ENCODE measurements at regions not wholly inside any gene's neighbourhood (a gene's known extent, or its start where the extent isn't known, plus 50 kb on each side); places are given as distances from the start of the nearest gene placed in this dataset.
"Not testable (repeated sequence)": the region's sequence is repeated elsewhere in the genome, so short reads cannot be mapped to it uniquely, and the experiment has no call there.

DNA sequence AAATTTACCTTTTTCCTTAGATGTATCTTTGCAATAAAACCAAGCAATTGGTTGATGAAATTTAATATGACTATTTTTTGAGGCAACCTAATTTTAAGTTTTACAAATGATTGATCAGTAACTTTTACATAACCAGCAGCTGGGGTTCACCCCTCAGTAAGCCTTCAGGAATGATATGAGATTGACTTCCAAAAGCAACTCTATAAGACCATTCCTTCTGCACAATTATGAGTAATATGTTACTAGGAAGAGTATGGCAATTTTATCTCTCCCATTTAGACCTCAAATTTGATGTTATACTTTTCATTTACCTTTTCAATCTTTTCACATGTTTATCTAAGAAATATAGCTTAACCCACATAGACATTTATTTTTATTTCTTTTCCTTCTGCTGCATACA, 1546.3 kb downstream of the HACE1 start:
- no peak overlapping the region for H3K4me3 ChIP-seq
- H3K27ac ChIP-seq (ENCODE audit: low read depth in 1 of 2, low read length in 1 of 2) = no peak overlapping the region
- H3K9me3 ChIP-seq (ENCODE audit: control insufficient read depth in 4 of 4, insufficient read depth in 3 of 4, low read length in 3 of 4) = peaks cover 0 to 9% (median 0%) of the 10 kb centered on the region in 4 donors
- H3K27me3 ChIP-seq (ENCODE audit: control insufficient read depth in 3 of 3, insufficient read depth in 3 of 3, low read length in 2 of 3) = no peaks in the 10 kb centered on the region
- H3K36me3 ChIP-seq (ENCODE audit: control insufficient read depth in 4 of 4, insufficient read depth in 4 of 4, low read length in 4 of 4) = no peaks in the 10 kb centered on the region
- H3K4me1 ChIP-seq (ENCODE audit: control insufficient read depth in 5 of 5, insufficient read depth in 5 of 5, low read length in 5 of 5) = no peaks in the 10 kb centered on the region
- ATAC-seq (ENCODE audit: insufficient read depth, low FRiP score) (no peak), DNase-seq (no peak)
- TF ChIP-seq, protein P1, sequence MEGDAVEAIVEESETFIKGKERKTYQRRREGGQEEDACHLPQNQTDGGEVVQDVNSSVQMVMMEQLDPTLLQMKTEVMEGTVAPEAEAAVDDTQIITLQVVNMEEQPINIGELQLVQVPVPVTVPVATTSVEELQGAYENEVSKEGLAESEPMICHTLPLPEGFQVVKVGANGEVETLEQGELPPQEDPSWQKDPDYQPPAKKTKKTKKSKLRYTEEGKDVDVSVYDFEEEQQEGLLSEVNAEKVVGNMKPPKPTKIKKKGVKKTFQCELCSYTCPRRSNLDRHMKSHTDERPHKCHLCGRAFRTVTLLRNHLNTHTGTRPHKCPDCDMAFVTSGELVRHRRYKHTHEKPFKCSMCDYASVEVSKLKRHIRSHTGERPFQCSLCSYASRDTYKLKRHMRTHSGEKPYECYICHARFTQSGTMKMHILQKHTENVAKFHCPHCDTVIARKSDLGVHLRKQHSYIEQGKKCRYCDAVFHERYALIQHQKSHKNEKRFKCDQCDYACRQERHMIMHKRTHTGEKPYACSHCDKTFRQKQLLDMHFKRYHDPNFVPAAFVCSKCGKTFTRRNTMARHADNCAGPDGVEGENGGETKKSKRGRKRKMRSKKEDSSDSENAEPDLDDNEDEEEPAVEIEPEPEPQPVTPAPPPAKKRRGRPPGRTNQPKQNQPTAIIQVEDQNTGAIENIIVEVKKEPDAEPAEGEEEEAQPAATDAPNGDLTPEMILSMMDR (IDR thresholded peaks at IDR 0.05; ENCODE audit: control extremely low read depth, extremely low read depth) = no peak
- no peak overlapping the region for H3K9ac ChIP-seq (ENCODE audit: insufficient read depth in 1 of 2, low read length in 2 of 2)

DNA sequence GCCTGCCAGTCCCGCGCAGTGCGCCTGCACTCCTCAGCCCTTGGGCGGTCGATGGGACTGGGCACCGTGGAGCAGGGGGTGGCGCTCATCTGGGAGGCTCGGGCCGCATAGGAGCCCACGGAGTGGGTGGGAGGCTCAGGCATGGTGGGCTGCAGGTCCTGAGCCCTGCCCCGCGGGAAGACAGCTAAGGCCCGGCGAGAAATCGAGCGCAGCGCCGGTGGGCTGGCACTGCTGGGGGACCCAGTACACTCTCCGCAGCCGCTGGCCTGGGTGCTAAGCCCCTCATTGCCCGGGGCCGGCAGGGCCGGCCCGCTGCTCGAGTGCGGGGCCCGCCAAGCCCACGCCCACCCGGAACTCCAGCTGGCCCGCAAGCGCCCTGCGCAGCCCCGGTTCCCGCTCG, 1565.3 kb downstream of the HACE1 start:
- H3K27me3 ChIP-seq (ENCODE audit: control insufficient read depth in 3 of 3, insufficient read depth in 3 of 3, low read length in 2 of 3); DNase-seq; H3K9me3 ChIP-seq (ENCODE audit: control insufficient read depth in 4 of 4, insufficient read depth in 3 of 4, low read length in 3 of 4); H3K36me3 ChIP-seq (ENCODE audit: control insufficient read depth in 4 of 4, insufficient read depth in 4 of 4, low read length in 4 of 4); ATAC-seq (ENCODE audit: insufficient read depth, low FRiP score); H3K27ac ChIP-seq (ENCODE audit: low read depth in 1 of 2, low read length in 1 of 2); H3K4me3 ChIP-seq; H3K4me1 ChIP-seq (ENCODE audit: control insufficient read depth in 5 of 5, insufficient read depth in 5 of 5, low read length in 5 of 5); H3K9ac ChIP-seq (ENCODE audit: insufficient read depth in 1 of 2, low read length in 2 of 2): not testable (repeated sequence)
- 97% methylated on average over 35 of the region's 35 CpGs; no CpG with 5 or more reads in 1 of the 2 donors for WGBS, 2 donors

DNA sequence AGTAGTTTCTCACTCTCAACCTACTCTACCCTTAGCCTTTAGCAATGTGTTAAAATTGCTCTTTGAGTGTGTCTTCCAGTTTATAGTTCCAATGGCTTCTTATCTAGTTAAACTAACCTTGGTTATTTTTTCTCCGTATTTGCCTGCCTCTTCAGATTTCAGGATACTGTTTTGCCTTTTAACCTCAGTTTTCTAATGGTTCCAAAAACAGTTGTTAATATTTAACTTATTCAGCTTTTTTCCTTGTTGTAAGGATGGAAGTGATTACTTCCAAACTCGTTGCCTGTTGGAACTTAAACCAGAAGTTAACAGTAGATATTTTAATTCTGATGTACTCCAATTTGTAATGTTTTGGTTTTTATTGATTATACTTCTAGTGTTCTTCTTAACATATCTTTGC, 1574.9 kb downstream of the HACE1 start:
- Histone ChIP-seq H3K4me3 (no peak overlapping the region), H3K27me3 (ENCODE audit: control insufficient read depth in 3 of 3, insufficient read depth in 3 of 3, low read length in 2 of 3) (no peaks in the 10 kb centered on the region), H3K36me3 (ENCODE audit: control insufficient read depth in 4 of 4, insufficient read depth in 4 of 4, low read length in 4 of 4) (no peaks in the 10 kb centered on the region), H3K9ac (ENCODE audit: insufficient read depth in 1 of 2, low read length in 2 of 2) (no peak overlapping the region), H3K27ac (ENCODE audit: low read depth in 1 of 2, low read length in 1 of 2) (no peak overlapping the region), H3K4me1 (ENCODE audit: control insufficient read depth in 5 of 5, insufficient read depth in 5 of 5, low read length in 5 of 5) (no peaks in the 10 kb centered on the region), H3K9me3 (ENCODE audit: control insufficient read depth in 4 of 4, insufficient read depth in 3 of 4, low read length in 3 of 4) (no peaks in the 10 kb centered on the region)
- TF ChIP-seq, protein P1 (IDR thresholded peaks at IDR 0.05; ENCODE audit: control extremely low read depth, extremely low read depth) = no peak
- DNase-seq = no peak
- 33 to 58% methylated on average over 2 of the region's 2 CpGs for WGBS, 2 donors
- ATAC-seq (ENCODE audit: insufficient read depth, low FRiP score) = no peak

DNA sequence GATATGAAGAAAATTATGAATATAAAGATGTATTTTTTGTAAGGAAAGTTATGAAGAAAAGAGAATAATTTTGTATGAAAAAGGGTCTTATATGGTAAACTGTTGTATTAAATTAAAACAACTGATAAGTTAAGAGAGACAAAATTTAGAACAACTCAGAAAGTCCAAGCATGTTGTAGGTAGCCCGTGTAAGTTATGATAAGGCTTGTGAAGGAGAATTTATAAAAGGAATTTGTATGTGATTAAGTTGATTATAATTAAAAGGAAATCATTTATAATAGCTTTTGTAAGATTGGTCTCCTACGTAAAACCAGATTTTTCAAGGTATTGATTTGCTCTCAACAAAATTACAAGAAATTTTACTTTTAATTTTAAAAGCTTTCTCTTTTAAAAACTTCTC, 1579.3 kb downstream of the HACE1 start:
- no peaks in the 10 kb centered on the region for H3K4me1 ChIP-seq (ENCODE audit: control insufficient read depth in 5 of 5, insufficient read depth in 5 of 5, low read length in 5 of 5)
- WGBS, 2 donors = 83 to 93% methylated on average over 2 of the region's 2 CpGs
- H3K9ac ChIP-seq (ENCODE audit: insufficient read depth in 1 of 2, low read length in 2 of 2) = no peak overlapping the region
- H3K27ac ChIP-seq (ENCODE audit: low read depth in 1 of 2, low read length in 1 of 2) = no peak overlapping the region
- no peaks in the 10 kb centered on the region for H3K27me3 ChIP-seq (ENCODE audit: control insufficient read depth in 3 of 3, insufficient read depth in 3 of 3, low read length in 2 of 3)
- no peak for DNase-seq
- H3K4me3 ChIP-seq = no peak overlapping the region
- no peaks in the 10 kb centered on the region for H3K9me3 ChIP-seq (ENCODE audit: control insufficient read depth in 4 of 4, insufficient read depth in 3 of 4, low read length in 3 of 4)
- ATAC-seq (ENCODE audit: insufficient read depth, low FRiP score) = no peak
- no peaks in the 10 kb centered on the region for H3K36me3 ChIP-seq (ENCODE audit: control insufficient read depth in 4 of 4, insufficient read depth in 4 of 4, low read length in 4 of 4)
- TF ChIP-seq, protein P1 (IDR thresholded peaks at IDR 0.05; ENCODE audit: control extremely low read depth, extremely low read depth) = no peak
